ENCODE measurements at regions not wholly inside any gene's neighbourhood (a gene's known extent, or its start where the extent isn't known, plus 50 kb on each side); places are given as distances from the start of the nearest gene placed in this dataset.
A peak's percentile ranks its signal among the peaks of the same experiment; 100 is the strongest.

- Histone ChIP-seq H3K36me3 (ENCODE audit: control insufficient read depth, insufficient read depth, low read length) (no peaks in the 10 kb centered on the region), H3K27ac (ENCODE audit: low read length) (no peak overlapping the region), H3K4me3 (ENCODE audit: low read length) (no peak overlapping the region), H3K9me3 (ENCODE audit: control insufficient read depth, low read depth, low read length) (no peaks in the 10 kb centered on the region), H3K4me1 (ENCODE audit: control insufficient read depth, insufficient read depth, low read length) (no peaks in the 10 kb centered on the region), H3K27me3 (ENCODE audit: control insufficient read depth, insufficient read depth, low read length) (no peaks in the 10 kb centered on the region)
- DNase-seq: no peak
- WGBS (ENCODE audit: insufficient coverage, low lambda C conversion rate): 17% methylated on average over 1 of the region's 8 CpGs
Observed at GRCh38 chr20:51335329-51335841, 207.1 kb downstream of the NFATC2 start.

DNA sequence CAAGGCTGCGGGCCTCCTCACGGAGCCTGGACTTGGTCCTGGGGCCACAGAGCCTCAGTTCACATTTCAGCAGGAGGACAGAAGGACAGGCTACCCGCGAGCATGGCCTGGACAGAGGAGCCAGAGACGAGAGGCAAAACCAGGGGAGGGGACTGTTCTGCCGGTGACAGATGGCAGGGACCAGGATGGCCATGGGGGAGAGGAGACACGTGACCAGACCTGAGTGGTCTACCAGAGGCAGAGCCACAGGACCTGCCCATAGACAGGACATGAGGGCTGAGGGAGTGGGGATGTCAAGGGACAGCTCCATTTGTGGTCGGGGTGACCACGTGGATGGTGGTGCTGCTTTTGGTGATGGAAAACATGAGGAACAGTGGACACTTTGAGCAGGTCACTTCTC is 207.9 kb downstream of the NFATC2 start:
- DNase-seq: no peak
- no CpG with 5 or more reads among the region's 9 CpGs for whole genome bisulfite sequencing (ENCODE audit: insufficient coverage, low lambda C conversion rate)
- no peaks in the 10 kb centered on the region for H3K9me3 ChIP-seq (ENCODE audit: control insufficient read depth, low read depth, low read length)
- no peaks in the 10 kb centered on the region for H3K4me1 ChIP-seq (ENCODE audit: control insufficient read depth, insufficient read depth, low read length)
- no peak overlapping the region for H3K4me3 ChIP-seq (ENCODE audit: low read length)
- no peak overlapping the region for H3K27ac ChIP-seq (ENCODE audit: low read length)
- H3K36me3 ChIP-seq (ENCODE audit: control insufficient read depth, insufficient read depth, low read length): no peaks in the 10 kb centered on the region
- peaks cover 2% of the 10 kb centered on the region for H3K27me3 ChIP-seq (ENCODE audit: control insufficient read depth, insufficient read depth, low read length)

DNA sequence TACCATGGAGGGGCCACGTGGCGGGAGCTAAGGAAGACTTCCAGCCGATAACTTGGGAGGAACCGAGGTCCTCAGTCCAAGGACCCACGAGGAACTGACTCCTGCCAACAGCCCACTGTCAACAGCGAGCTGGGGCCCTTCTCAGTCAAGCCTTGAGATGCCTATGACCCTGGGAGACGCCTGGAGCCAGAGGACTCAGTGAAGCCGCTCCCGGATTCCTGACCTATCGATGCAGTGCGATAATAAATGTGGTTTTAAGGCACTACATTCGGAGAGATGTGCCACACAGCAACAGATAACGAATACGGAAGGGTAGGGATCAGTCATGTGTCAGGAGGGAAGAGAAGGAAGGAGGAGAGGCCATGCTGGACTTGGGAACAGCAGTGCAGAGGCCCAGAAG is 208.5 kb downstream of the NFATC2 start:
- no peak for DNase-seq
- Histone ChIP-seq H3K4me1 (ENCODE audit: control insufficient read depth, insufficient read depth, low read length) (no peaks in the 10 kb centered on the region), H3K4me3 (ENCODE audit: low read length) (no peak overlapping the region), H3K27me3 (ENCODE audit: control insufficient read depth, insufficient read depth, low read length) (peaks cover 2% of the 10 kb centered on the region), H3K36me3 (ENCODE audit: control insufficient read depth, insufficient read depth, low read length) (no peaks in the 10 kb centered on the region), H3K9me3 (ENCODE audit: control insufficient read depth, low read depth, low read length) (no peaks in the 10 kb centered on the region), H3K27ac (ENCODE audit: low read length) (no peak overlapping the region)
- WGBS (ENCODE audit: insufficient coverage, low lambda C conversion rate): 84% methylated on average over 5 of the region's 14 CpGs

DNA sequence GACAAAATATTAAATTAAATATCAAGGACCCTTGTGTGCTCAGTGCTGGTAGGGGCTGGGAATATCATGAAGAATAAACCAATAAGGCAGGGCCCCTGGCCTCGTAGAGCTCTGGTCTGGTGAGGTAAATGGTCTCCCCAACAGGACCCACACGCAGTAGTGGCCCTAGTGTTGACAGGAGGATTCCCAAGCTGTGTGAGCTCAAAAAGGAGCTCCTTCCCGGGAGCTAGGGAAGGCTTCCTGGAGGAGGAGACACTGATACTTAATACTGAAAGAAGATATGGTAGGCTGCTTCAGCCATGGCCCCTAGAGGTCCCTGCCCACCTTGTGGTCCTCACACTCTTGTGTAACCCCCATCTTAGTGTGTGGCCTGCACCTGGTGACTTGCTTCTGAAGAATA is 209.1 kb downstream of the NFATC2 start:
- Histone ChIP-seq H3K27ac (ENCODE audit: low read length) (no peak overlapping the region), H3K36me3 (ENCODE audit: control insufficient read depth, insufficient read depth, low read length) (no peaks in the 10 kb centered on the region), H3K9me3 (ENCODE audit: control insufficient read depth, low read depth, low read length) (no peaks in the 10 kb centered on the region), H3K27me3 (ENCODE audit: control insufficient read depth, insufficient read depth, low read length) (peaks cover 2% of the 10 kb centered on the region), H3K4me1 (ENCODE audit: control insufficient read depth, insufficient read depth, low read length) (no peaks in the 10 kb centered on the region), H3K4me3 (ENCODE audit: low read length) (no peak overlapping the region)
- WGBS (ENCODE audit: insufficient coverage, low lambda C conversion rate): no CpG with 5 or more reads among the region's 3 CpGs
- no peak for DNase-seq

DNA sequence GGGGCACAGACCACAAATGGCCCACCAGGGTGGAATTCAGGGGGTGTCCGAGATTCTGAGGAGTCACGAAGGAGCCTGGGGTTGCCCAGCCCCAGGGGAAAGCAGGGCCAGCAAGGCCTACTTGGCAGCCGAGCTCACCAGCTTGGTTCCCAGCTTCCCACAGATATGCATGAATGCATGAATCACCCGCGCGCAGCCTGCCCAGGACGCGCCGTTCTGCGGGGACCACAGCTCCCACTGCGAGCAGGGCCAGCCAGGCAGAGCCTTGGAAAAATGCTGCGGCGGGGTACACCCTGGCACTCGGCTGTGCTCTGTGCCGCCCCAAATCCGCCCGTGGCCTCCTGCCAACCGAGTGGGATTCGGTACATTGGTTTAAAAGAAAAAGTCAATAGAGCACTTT is 211.0 kb downstream of the NFATC2 start:
- Histone ChIP-seq H3K27me3 (ENCODE audit: control insufficient read depth, insufficient read depth, low read length) (peaks cover 2% of the 10 kb centered on the region), H3K36me3 (ENCODE audit: control insufficient read depth, insufficient read depth, low read length) (no peaks in the 10 kb centered on the region), H3K27ac (ENCODE audit: low read length) (no peak overlapping the region), H3K9me3 (ENCODE audit: control insufficient read depth, low read depth, low read length) (no peaks in the 10 kb centered on the region), H3K4me1 (ENCODE audit: control insufficient read depth, insufficient read depth, low read length) (no peaks in the 10 kb centered on the region), H3K4me3 (ENCODE audit: low read length) (no peak overlapping the region)
- DNase-seq: no peak
- no CpG with 5 or more reads among the region's 19 CpGs for WGBS (ENCODE audit: insufficient coverage, low lambda C conversion rate)

GRCh38 chr20:51329845-51330244 is 212.7 kb downstream of the NFATC2 start:
- Histone ChIP-seq H3K27ac (ENCODE audit: low read length) (no peak overlapping the region), H3K9me3 (ENCODE audit: control insufficient read depth, low read depth, low read length) (no peaks in the 10 kb centered on the region), H3K36me3 (ENCODE audit: control insufficient read depth, insufficient read depth, low read length) (no peaks in the 10 kb centered on the region), H3K4me1 (ENCODE audit: control insufficient read depth, insufficient read depth, low read length) (no peaks in the 10 kb centered on the region), H3K4me3 (ENCODE audit: low read length) (no peak overlapping the region), H3K27me3 (ENCODE audit: control insufficient read depth, insufficient read depth, low read length) (peaks cover 5% of the 10 kb centered on the region)
- WGBS (ENCODE audit: insufficient coverage, low lambda C conversion rate): 95% methylated on average over 1 of the region's 1 CpG
- no peak for DNase-seq

DNA sequence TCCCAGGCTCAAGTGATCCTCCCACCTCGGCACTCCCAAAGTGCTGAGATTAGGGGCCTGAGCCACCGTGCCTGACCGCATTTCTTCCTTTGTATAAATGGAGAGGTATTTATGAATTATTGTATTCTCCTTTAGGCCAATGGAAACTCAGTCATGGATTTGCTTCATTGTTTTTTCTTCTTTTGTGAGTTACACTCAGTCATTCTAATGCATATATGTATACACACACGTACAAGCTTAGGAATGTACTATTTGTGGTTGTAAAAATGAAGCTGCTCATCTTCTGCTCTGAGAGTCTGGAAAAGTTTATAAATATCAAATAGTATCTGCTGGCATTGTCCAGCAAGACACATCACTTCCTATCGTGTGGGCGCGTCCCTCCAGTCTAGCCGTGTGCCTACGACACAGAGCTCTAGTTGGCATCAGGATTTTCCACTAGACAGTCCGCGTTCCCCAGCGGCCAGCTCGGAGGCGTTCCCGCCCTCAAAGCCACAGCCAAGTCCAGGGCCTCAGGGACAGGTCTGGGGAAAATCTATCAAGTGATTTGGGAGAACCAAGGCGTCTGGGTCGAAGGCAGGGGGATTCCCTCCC is 215.2 kb downstream of the NFATC2 start:
- Histone ChIP-seq H3K27me3 (ENCODE audit: control insufficient read depth, insufficient read depth, low read length) (peaks cover 12% of the 10 kb centered on the region), H3K27ac (ENCODE audit: low read length) (no peak overlapping the region), H3K4me3 (ENCODE audit: low read length) (no peak overlapping the region), H3K9me3 (ENCODE audit: control insufficient read depth, low read depth, low read length) (no peaks in the 10 kb centered on the region), H3K4me1 (ENCODE audit: control insufficient read depth, insufficient read depth, low read length) (no peaks in the 10 kb centered on the region), H3K36me3 (ENCODE audit: control insufficient read depth, insufficient read depth, low read length) (no peaks in the 10 kb centered on the region)
- 77% methylated on average over 3 of the region's 17 CpGs for WGBS (ENCODE audit: insufficient coverage, low lambda C conversion rate)
- DNase-seq: no peak

DNA sequence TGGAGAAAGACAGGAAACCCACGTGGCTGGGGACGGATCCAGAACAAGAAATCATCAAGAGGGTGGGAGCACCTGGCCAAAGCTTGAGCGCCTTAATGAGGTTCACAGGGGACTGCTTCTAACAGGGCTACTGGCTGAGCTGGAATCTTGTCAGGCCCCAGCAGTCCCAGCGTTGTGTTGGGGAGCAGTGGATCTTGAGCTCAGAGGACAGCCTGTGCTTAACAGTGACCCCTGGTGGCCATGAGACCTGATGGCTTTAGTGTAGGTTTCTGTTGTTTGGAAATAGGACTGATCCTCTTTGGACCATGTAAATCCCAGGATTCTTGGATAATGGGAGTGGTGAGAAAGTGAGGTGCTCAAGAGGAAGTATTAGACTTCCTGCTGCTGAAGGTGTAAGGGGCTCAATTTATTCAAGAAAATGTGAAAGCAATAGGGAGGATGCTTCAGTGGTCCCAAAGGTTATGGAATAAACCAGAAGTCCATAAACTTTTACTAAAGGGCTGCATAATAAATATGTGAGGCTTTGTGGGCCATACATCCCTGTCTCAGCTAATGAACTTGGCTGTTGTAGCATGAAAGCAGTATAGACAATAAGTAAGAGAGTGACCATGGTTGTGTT is 216.2 kb downstream of the NFATC2 start:
- no peak overlapping the region for H3K4me3 ChIP-seq (ENCODE audit: low read length)
- no peaks in the 10 kb centered on the region for H3K4me1 ChIP-seq (ENCODE audit: control insufficient read depth, insufficient read depth, low read length)
- H3K27me3 ChIP-seq (ENCODE audit: control insufficient read depth, insufficient read depth, low read length): peaks cover 12% of the 10 kb centered on the region
- peak; percentile 24 to 49 for DNase-seq
- H3K9me3 ChIP-seq (ENCODE audit: control insufficient read depth, low read depth, low read length): no peaks in the 10 kb centered on the region
- no peaks in the 10 kb centered on the region for H3K36me3 ChIP-seq (ENCODE audit: control insufficient read depth, insufficient read depth, low read length)
- H3K27ac ChIP-seq (ENCODE audit: low read length): no peak overlapping the region
- no CpG with 5 or more reads among the region's 4 CpGs for WGBS (ENCODE audit: insufficient coverage, low lambda C conversion rate)

DNA sequence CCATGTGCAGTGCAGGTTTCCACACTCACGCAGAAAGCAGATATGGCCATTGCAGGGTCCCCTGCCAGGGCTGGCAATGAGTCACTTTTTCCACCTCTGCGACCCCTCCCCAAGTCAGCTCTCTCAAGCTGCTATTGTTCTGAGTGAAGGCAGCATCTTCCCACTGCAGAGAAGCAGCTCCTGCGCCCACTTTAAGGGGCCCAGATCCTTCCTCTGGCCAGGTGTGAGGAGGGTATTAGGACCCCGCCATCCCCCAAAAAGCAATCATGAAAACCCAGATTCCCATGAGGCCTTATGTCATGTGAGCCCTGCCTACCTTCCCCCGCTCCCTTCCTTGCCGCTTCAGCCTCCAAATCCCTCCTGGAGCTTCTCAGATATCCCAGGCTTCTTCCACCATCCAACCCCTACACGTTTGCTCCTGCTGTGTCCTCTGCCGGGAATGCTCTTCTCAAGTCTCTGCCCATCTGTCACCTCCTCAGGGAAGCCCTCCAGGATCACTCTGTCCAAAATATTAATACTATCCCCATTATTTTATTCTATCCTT is 220.3 kb downstream of the NFATC2 start:
- Histone ChIP-seq H3K27ac (ENCODE audit: low read length) (no peak overlapping the region), H3K4me1 (ENCODE audit: control insufficient read depth, insufficient read depth, low read length) (no peaks in the 10 kb centered on the region), H3K9me3 (ENCODE audit: control insufficient read depth, low read depth, low read length) (no peaks in the 10 kb centered on the region), H3K27me3 (ENCODE audit: control insufficient read depth, insufficient read depth, low read length) (peaks cover 11% of the 10 kb centered on the region), H3K36me3 (ENCODE audit: control insufficient read depth, insufficient read depth, low read length) (no peaks in the 10 kb centered on the region), H3K4me3 (ENCODE audit: low read length) (no peak overlapping the region)
- 28% methylated on average over 2 of the region's 8 CpGs for WGBS (ENCODE audit: insufficient coverage, low lambda C conversion rate)
- DNase-seq: no peak

GRCh38 chr20:51321343-51322163 is 221.0 kb downstream of the NFATC2 start:
- H3K27ac ChIP-seq (ENCODE audit: low read length): no peak overlapping the region
- H3K36me3 ChIP-seq (ENCODE audit: control insufficient read depth, insufficient read depth, low read length): no peaks in the 10 kb centered on the region
- no peak overlapping the region for H3K4me3 ChIP-seq (ENCODE audit: low read length)
- no CpG with 5 or more reads among the region's 17 CpGs for WGBS (ENCODE audit: insufficient coverage, low lambda C conversion rate)
- H3K27me3 ChIP-seq (ENCODE audit: control insufficient read depth, insufficient read depth, low read length): peaks cover 11% of the 10 kb centered on the region
- H3K4me1 ChIP-seq (ENCODE audit: control insufficient read depth, insufficient read depth, low read length): no peaks in the 10 kb centered on the region
- no peak for DNase-seq
- H3K9me3 ChIP-seq (ENCODE audit: control insufficient read depth, low read depth, low read length): no peaks in the 10 kb centered on the region
